H9 (cell line): ENCODE measurements at regions not wholly inside any gene's neighbourhood (a gene's known extent, or its start where the extent isn't known, plus 50 kb on each side); places are given as distances from the start of the nearest gene placed in this dataset.

Experiments
- DNase-seq: peaks from one replicate; pipeline ENCODE4 v3.0.0-alpha.2; 2017
- H2AFZ ChIP-seq: one replicate; pipeline ENCODE4 v1.6.1; 2013; ENCODE audit warnings: mild to moderate bottlenecking, low read length, control low read depth, moderate library complexity
- H2AK5ac ChIP-seq: 2 replicates; pipeline ENCODE4 v1.6.1; 2013; ENCODE audit warnings: low read length, control low read depth, mixed read lengths; ENCODE audit not compliant: insufficient read length
- H2BK120ac ChIP-seq: one replicate; pipeline ENCODE4 v1.6.1; 2013; ENCODE audit warnings: low read depth, mild to moderate bottlenecking, low read length, control low read depth, inconsistent platforms; ENCODE audit not compliant: poor library complexity, severe bottlenecking
- H2BK12ac ChIP-seq: 2 replicates; pipeline ENCODE4 v1.6.1; 2013; ENCODE audit warnings: low read length, control low read depth, mixed read lengths, low read depth; ENCODE audit not compliant: insufficient read length
- H2BK15ac ChIP-seq: 2 replicates; pipeline ENCODE4 v1.6.1; 2013; ENCODE audit warnings: low read depth, low read length, control low read depth
- H2BK20ac ChIP-seq: one replicate; pipeline ENCODE4 v1.6.1; 2013; ENCODE audit warnings: low read depth, mild to moderate bottlenecking, low read length, control low read depth, inconsistent platforms; ENCODE audit not compliant: poor library complexity, severe bottlenecking
- H2BK5ac ChIP-seq: 2 replicates; pipeline ENCODE4 v1.6.1; 2013; ENCODE audit warnings: low read length, control low read depth, mixed read lengths; ENCODE audit not compliant: insufficient read length
- H3K14ac ChIP-seq: 2 replicates; pipeline ENCODE4 v1.6.1; 2013; ENCODE audit warnings: low read length, control low read depth; ENCODE audit not compliant: insufficient read depth
- H3K18ac ChIP-seq: 2 replicates; pipeline ENCODE4 v1.6.1; 2013; ENCODE audit warnings: low read depth, mild to moderate bottlenecking, mixed read lengths, low read length, control low read depth; ENCODE audit not compliant: insufficient read length
- H3K23ac ChIP-seq: 2 replicates; pipeline ENCODE4 v1.6.1; 2013; ENCODE audit warnings: low read length, control low read depth, mixed read lengths, low read depth; ENCODE audit not compliant: insufficient read length
- H3K23me2 ChIP-seq: 2 replicates; pipeline ENCODE4 v1.6.1; 2013; ENCODE audit warnings: low read depth, mild to moderate bottlenecking, mixed read lengths, low read length, control low read depth; ENCODE audit not compliant: insufficient read length, poor library complexity, severe bottlenecking
- H3K27ac ChIP-seq: 2 replicates; pipeline ENCODE4 v1.5.1; 2013; ENCODE audit warnings: low read length, control low read depth, mixed read lengths, low read depth; ENCODE audit not compliant: insufficient read length
- H3K27me3 ChIP-seq: 2 replicates; pipeline ENCODE4 v1.6.1; 2013; ENCODE audit warnings: low read length, control low read depth, inconsistent platforms; ENCODE audit not compliant: insufficient read depth
- H3K4ac ChIP-seq: 2 replicates; pipeline ENCODE4 v1.6.1; 2013; ENCODE audit warnings: low read depth, mild to moderate bottlenecking, control low read depth, inconsistent platforms, low read length, moderate library complexity
- H3K4me1 ChIP-seq: 2 replicates; pipeline ENCODE4 v1.6.1; 2013; ENCODE audit warnings: low read length, control low read depth, inconsistent platforms; ENCODE audit not compliant: insufficient read depth
- H3K4me2 ChIP-seq: 2 replicates; pipeline ENCODE4 v1.6.1; 2013; ENCODE audit warnings: low read length, control low read depth, mixed read lengths; ENCODE audit not compliant: insufficient read length, insufficient read depth
- H3K56ac ChIP-seq: 2 replicates; pipeline ENCODE4 v1.6.1; 2013; ENCODE audit warnings: low read depth, mild to moderate bottlenecking, mixed read lengths, low read length, control low read depth; ENCODE audit not compliant: insufficient read length
- H3K79me1 ChIP-seq: 2 replicates; pipeline ENCODE4 v1.6.1; 2013; ENCODE audit warnings: low read depth, mild to moderate bottlenecking, moderate library complexity, low read length, control low read depth, inconsistent platforms; ENCODE audit not compliant: insufficient read depth, poor library complexity, severe bottlenecking
- H3K79me2 ChIP-seq: 2 replicates; pipeline ENCODE4 v1.6.1; 2013; ENCODE audit warnings: low read length, control low read depth, inconsistent platforms; ENCODE audit not compliant: insufficient read depth
- H3K9ac ChIP-seq: 2 replicates; pipeline ENCODE4 v1.6.1; 2013; ENCODE audit warnings: low read length, control low read depth, mixed read lengths; ENCODE audit not compliant: insufficient read length; ENCODE audit errors: extremely low read depth
- H3K9me3 ChIP-seq: one replicate; pipeline ENCODE4 v1.6.1; 2013; ENCODE audit warnings: low read depth, low read length, inconsistent platforms; ENCODE audit not compliant: control insufficient read depth
- H3T11ph ChIP-seq: one replicate; pipeline ENCODE4 v1.6.1; 2013; ENCODE audit warnings: mild to moderate bottlenecking, low read length, control low read depth, inconsistent platforms
- H4K20me1 ChIP-seq: one replicate; pipeline ENCODE4 v1.6.1; 2013; ENCODE audit not compliant: control insufficient read depth, insufficient read length, insufficient read depth
- H4K5ac ChIP-seq: 2 replicates; pipeline ENCODE4 v1.6.1; 2013; ENCODE audit warnings: low read depth, mild to moderate bottlenecking, mixed read lengths, low read length, control low read depth; ENCODE audit not compliant: insufficient read length
- H4K8ac ChIP-seq: replicated peaks from 2 replicates; pipeline ENCODE4 v1.6.1; 2013; ENCODE audit warnings: low read length, control low read depth, mixed read lengths, low read depth; ENCODE audit not compliant: insufficient read length
- H4K91ac ChIP-seq: 2 replicates; pipeline ENCODE4 v1.6.1; 2013; ENCODE audit warnings: low read depth, mild to moderate bottlenecking, moderate library complexity, mixed read lengths, low read length, control low read depth; ENCODE audit not compliant: insufficient read length
- H3K27ac Mint-ChIP-seq, 3 experiments: 2 replicates in 2 of 3; 3 replicates in 1 of 3; pipeline ENCODE4 v1.8.0; 2020 to 2021; ENCODE audit warnings: mixed read lengths in 3 of 3, mild to moderate bottlenecking in 1 of 3, moderate library complexity in 1 of 3
- H3K27me3 Mint-ChIP-seq: 2 replicates; pipeline ENCODE4 v1.8.0; 2021; ENCODE audit warnings: low read depth, mild to moderate bottlenecking, moderate library complexity, mixed read lengths
- H3K36me3 Mint-ChIP-seq, 3 experiments: 2 replicates in 2 of 3; 3 replicates in 1 of 3; pipeline ENCODE4 v1.8.0; 2020 to 2021; ENCODE audit warnings: low read depth in 3 of 3, mixed read lengths in 3 of 3; ENCODE audit not compliant: insufficient read depth in 1 of 3
- H3K4me1 Mint-ChIP-seq, 2 experiments: 2 replicates each; pipeline ENCODE4 v1.8.0; 2020; ENCODE audit warnings: mixed read lengths in 2 of 2
- H3K4me3 Mint-ChIP-seq, 2 experiments: 2 replicates in 1 of 2; 3 replicates in 1 of 2; pipeline ENCODE4 v1.8.0; 2020 to 2021; ENCODE audit warnings: mild to moderate bottlenecking in 2 of 2, mixed read lengths in 2 of 2, moderate library complexity in 1 of 2
- H3K9me3 Mint-ChIP-seq, 2 experiments: 2 replicates in 1 of 2; 3 replicates in 1 of 2; pipeline ENCODE4 v1.8.0; 2020; ENCODE audit warnings: mild to moderate bottlenecking in 2 of 2, mixed read lengths in 2 of 2, moderate library complexity in 1 of 2
- WGBS: extraction: QIAGEN DNeasy Blood & Tissue Kit; methylation state at CpG from one replicate; pipeline ENCODE4 v1.1.7; 2013; ENCODE audit warnings: missing lambda C conversion rate, low lambda C conversion rate, mixed read lengths; ENCODE audit not compliant: insufficient read length; ENCODE audit errors: extremely low coverage; 5-methylcytosine and 5-hydroxymethylcytosine counted together
- TF ChIP-seq, protein P1 (sequence below): fragments of 200-600 bp; sonication (generic); conservative IDR thresholded peaks from 3 replicates; pipeline ENCODE4 v1.8.0; 2021; ENCODE audit warnings: antibody characterized with exemption, mild to moderate bottlenecking

GRCh38 chr1:189783456-189783855 lies 694.2 kb downstream of the BRINP3 start:
- DNase-seq, result no peak
- Histone ChIP-seq H3K79me1 (no peaks in the 10 kb centered on the region), H2BK120ac (no peak overlapping the region), H4K8ac (no peak overlapping the region), H4K5ac (no peak overlapping the region), H3K4me2 (no peak overlapping the region), H2AFZ (no peak overlapping the region), H3K9ac (no peak overlapping the region), H3K56ac (no peak overlapping the region), H3K23me2 (no peaks in the 10 kb centered on the region), H2AK5ac (no peak overlapping the region), H2BK20ac (no peak overlapping the region), H2BK15ac (no peak overlapping the region), H3K27me3 (no peaks in the 10 kb centered on the region), H3K9me3 (no peaks in the 10 kb centered on the region), H2BK12ac (no peak overlapping the region), H4K20me1 (no peaks in the 10 kb centered on the region), H2BK5ac (no peak overlapping the region), H3K14ac (no peak overlapping the region), H3K4me1 (no peaks in the 10 kb centered on the region), H3K27ac (no peak overlapping the region), H3K4ac (no peak overlapping the region), H3K79me2 (no peaks in the 10 kb centered on the region), H3K23ac (no peak overlapping the region), H3K18ac (no peak overlapping the region), H4K91ac (no peak overlapping the region), H3T11ph (no peak overlapping the region)
- TF ChIP-seq, protein P1, sequence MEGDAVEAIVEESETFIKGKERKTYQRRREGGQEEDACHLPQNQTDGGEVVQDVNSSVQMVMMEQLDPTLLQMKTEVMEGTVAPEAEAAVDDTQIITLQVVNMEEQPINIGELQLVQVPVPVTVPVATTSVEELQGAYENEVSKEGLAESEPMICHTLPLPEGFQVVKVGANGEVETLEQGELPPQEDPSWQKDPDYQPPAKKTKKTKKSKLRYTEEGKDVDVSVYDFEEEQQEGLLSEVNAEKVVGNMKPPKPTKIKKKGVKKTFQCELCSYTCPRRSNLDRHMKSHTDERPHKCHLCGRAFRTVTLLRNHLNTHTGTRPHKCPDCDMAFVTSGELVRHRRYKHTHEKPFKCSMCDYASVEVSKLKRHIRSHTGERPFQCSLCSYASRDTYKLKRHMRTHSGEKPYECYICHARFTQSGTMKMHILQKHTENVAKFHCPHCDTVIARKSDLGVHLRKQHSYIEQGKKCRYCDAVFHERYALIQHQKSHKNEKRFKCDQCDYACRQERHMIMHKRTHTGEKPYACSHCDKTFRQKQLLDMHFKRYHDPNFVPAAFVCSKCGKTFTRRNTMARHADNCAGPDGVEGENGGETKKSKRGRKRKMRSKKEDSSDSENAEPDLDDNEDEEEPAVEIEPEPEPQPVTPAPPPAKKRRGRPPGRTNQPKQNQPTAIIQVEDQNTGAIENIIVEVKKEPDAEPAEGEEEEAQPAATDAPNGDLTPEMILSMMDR, result no peak
- no peaks in the 10 kb centered on the region; a peak in 1 of 5 replicates for H3K9me3 Mint-ChIP-seq
- no peaks in the 10 kb centered on the region; a peak in 1 of 7 replicates for H3K36me3 Mint-ChIP-seq
- peaks cover 3% of the 10 kb centered on the region in 2 experiments for H3K4me1 Mint-ChIP-seq
- no peak overlapping the region for H3K27ac Mint-ChIP-seq
- H3K4me3 Mint-ChIP-seq, result no peak overlapping the region
- WGBS, result no CpG with 5 or more reads among the region's 2 CpGs
- no peaks in the 10 kb centered on the region for H3K27me3 Mint-ChIP-seq
